ENCODE measurements at regions not wholly inside any gene's neighbourhood (a gene's known extent, or its start where the extent isn't known, plus 50 kb on each side); places are given as distances from the start of the nearest gene placed in this dataset.

GRCh38 chrX:120021927-120022326 is 55.6 kb downstream of the RHOXF2B start:
- no peak for DNase-seq
- intact Hi-C loops (cut with DNase I) = no loop called here

GRCh38 chrX:120020305-120020704 is 57.2 kb downstream of the RHOXF2B start:
- DNase-seq = no peak
- intact Hi-C loops (cut with DNase I) = no loop called here

DNA sequence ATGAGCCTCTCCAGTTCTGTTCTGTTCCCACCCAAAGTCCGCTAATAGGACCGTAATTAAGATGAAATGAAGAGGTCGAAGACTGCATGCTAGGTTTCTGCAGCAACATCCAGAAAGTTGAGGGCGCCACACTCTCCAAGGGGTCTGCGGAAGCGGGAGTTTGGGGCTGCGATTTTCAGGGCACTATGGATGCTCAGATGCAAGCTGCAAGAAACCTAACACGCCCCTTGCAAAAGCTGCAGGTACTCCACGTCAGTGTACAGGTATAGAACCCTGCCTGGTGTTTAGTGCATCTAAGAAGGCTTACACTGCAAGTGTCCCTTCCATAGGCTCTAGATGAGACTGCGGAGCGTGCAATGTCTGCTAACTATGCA is 61.4 kb downstream of the RHOXF2B start:
- DNase-seq = no peak
- intact Hi-C loops (cut with DNase I) = loop anchor here (10.0 kb wide), 1 partner anchor 99 kb away; the partner anchor contains the start of gene RHOXF1

- intact Hi-C loops (cut with DNase I) = loop anchor here (10.0 kb wide), 1 partner anchor 99 kb away; the partner anchor contains the start of gene RHOXF1
- peak in 1 of 10 donors; percentile 85 for DNase-seq
Measured at GRCh38 chrX:120015145-120016067, 62.1 kb downstream of the RHOXF2B start.

- DNase-seq = no peak
- intact Hi-C loops (cut with DNase I) = loop anchor here (10.0 kb wide), 1 partner anchor 100 kb away; the partner anchor contains the start of gene RHOXF1
Measured at GRCh38 chrX:120014354-120015130, 62.9 kb downstream of the RHOXF2B start.

DNA sequence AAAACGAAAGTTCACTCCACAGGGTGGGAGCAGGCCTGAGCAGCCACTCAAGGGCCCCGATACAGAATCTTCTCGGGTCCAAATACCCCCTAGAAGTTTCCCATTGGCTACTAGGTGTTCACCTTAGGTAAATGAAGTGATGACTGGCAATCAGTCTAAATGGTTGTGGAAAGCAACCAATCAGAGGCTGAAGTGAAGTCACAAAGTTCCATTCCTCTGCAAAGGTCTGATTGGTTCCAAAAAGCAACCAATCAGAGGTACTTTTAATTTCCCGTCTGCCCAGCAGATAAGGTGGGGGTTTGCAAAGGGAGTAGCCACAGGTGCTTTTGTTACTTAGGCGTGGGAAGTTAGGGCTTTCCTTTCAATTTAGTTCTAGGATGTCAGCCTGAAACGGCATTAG is 58.2 kb upstream of the NKAP start:
- DNase-seq = no peak
- intact Hi-C loops (cut with DNase I) = no loop called here

GRCh38 chrX:120000490-120001246 is 57.1 kb upstream of the NKAP start:
- intact Hi-C loops (cut with DNase I) = no loop called here

GRCh38 chrX:119999087-119999634 is 55.6 kb upstream of the NKAP start:
- intact Hi-C loops (cut with DNase I) = no loop called here
- peak in 1 of 10 donors; percentile 70 for DNase-seq

More at GRCh38 chrX:120000490-120001246, 57.1 kb upstream of the NKAP start:
- DNase-seq = no peak

GRCh38 chrX:119997570-119997969 is 54.0 kb upstream of the NKAP start:
- intact Hi-C loops (cut with DNase I) = no loop called here
- no peak for DNase-seq

GRCh38 chrX:119996600-119997524 is 53.3 kb upstream of the NKAP start:
- DNase-seq = no peak
- intact Hi-C loops (cut with DNase I) = no loop called here

DNA sequence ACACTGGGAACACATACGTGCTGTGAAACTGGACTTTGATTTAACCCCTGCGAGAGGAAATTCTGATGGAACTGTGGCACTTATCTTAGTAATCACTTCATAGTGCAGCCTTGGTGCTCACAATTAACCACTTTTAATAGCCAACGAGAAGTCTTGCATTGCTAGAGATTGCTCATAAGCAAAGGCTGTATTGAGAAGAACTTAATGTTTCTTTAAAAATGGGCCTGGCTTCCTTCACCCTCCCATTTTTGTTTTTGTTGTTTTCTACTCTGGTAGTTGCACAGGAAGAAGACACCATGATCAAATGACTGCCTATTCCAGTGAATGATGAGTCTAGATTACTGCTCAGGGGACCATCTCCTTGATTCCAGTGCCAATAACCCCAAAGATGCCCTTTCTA is 52.5 kb upstream of the NKAP start:
- DNase-seq = no peak
- intact Hi-C loops (cut with DNase I) = no loop called here

All from posterior cingulate gyrus (tissue), 11 donors.